HG03159 (cell line): ENCODE measurements at regions not wholly inside any gene's neighbourhood (a gene's known extent, or its start where the extent isn't known, plus 50 kb on each side); places are given as distances from the start of the nearest gene placed in this dataset.
"Not testable (repeated sequence)": the region's sequence is repeated elsewhere in the genome, so short reads cannot be mapped to it uniquely, and the experiment has no call there.

Experiments
- ATAC-seq: cut with Tn5 transposase; IDR thresholded peaks from one replicate; pipeline ENCODE4 v1.9.1; 2021; ENCODE audit warnings: mild to moderate bottlenecking, moderate library complexity; ENCODE audit not compliant: unreplicated experiment

DNA sequence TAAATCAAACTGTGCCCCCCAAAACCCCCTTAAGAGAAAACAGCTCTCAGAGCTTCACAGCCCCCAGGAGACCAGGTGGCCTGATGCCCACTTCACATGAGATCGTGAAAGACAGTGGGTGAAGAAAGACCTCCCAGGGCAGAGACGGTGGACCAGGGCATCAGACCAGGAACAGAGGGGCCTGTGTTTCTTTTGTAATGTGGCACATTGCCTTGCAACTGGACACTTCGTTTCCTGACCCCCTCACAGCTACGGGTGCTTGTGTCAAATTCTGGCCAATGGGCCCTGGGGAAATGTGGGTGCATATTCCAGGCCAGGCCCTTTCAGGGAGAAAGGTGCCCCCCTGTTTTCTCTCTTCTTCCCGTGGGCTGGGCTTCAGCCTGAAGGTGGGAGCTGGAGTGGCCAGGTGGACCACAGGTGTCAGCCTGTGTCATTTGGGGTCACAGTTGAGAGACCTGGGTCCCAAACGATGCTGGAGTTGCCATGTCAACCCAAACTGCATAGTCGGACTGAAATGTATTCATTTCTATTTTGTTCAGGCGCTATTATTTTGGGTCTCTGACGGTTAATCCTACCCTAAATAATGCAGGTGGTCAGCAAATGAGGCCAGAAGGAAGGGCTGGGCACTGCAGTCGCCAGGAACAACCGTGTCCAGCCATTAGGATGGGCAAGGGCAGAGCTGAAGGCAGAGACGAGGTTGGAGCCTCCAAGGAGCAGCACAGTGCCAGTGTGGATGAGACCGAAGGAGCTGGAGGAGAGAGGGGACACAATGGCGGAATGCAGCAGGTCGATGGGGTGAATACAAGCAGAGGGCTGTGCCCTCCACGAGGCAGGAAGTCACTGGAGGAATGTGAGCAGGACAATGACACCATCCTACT is 338.2 kb downstream of the EIPR1 start:
- ATAC-seq = no peak

DNA sequence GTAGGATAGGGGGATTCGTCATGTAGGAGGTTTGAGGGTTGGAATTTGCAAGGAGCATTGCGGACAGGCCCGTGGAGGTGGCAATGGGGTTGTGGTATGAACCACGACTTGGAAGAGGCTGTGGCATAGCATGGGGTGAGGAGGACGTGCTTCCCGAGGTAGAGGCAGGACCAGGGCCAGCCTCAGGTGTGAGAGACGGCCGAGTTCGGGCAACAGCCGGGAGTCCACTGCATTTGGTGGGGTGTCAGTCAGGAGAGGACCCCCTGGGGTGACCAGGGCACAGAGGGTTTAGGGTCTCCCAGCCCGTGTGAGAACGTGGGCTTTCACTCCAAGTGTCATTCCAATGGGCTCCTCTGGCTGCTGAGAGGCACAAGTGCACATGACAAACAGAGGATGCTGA is 339.0 kb downstream of the EIPR1 start:
- ATAC-seq = no peak

DNA sequence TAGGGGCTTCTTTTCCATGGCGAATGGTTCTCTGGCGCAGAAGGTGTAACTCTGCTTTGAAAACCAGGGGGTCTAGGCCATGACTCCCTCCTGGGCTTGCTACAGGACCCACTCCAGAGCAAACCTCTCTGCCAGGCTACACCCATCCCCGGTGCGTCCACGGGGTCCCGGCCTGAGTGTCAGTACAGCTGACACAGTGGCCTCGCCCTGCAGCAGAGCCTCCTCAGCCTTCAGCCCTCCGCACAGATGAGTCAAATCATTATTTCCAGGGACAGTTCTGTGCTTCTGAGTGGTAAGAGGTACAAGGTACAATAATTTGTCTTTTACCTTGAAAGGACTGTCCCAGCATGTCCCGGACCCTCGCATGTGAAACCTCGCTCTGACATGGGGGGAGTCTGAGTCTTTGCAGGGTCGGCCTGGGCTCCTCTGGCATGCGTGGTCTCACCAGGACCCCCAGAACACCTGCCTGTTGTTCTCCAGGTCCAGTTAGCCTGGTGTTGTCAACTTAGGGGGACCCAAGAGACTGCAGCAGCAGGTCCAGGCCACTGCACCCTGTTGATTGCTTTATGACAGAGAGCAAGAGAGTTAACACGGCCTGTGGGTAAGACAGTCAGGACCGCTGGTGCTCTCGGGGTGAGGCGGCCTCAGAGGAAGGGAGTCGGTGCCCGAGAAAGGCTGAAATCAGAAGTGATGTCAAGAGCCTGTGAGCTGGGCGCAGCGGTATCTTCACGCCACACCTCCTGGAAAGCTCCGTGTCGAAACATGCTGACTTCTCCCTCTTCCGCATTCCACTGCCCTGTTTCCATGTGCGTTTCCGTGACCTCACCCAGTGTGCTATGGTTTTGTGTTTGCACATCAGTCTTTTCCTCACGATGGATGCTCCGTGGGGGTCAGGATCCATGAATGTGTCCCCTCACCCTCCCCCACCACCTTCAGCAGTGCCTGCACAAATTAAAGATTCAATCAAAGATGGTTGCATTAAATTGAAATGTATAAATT is 340.1 kb downstream of the EIPR1 start:
- ATAC-seq = no peak

DNA sequence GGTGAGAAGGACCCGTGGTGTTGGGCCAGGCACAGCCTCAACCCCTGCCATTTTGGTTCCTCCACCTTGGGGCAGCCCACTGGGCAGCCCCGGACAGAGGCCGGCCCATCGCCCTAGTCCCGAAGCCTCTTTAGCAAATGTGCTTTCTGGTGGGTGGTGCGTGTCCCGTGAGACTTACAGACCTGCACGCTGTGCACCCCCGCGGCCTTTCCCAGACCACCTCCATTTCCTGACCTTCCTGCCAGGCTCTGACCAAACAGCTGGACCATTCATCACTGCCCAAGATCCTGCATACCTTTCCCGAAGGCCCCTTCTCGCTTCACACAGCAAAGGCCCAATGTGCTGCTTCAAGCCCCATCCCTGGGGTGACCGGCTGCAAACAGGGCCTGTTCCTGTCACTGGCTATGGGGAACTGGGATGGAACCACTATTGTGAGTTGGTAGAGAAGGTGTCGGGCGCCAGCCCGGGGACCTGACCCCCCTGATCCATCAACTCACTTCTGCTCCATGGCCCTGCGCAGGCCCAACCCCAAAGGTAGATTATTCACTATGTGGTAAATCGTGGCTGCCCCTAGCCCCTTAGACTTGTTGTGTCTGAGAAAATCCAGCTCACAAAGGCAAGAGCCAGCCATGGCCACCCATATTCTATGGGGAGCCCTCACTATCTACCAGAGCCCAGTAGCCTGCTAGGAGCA is 341.0 kb downstream of the EIPR1 start:
- ATAC-seq = no peak

DNA sequence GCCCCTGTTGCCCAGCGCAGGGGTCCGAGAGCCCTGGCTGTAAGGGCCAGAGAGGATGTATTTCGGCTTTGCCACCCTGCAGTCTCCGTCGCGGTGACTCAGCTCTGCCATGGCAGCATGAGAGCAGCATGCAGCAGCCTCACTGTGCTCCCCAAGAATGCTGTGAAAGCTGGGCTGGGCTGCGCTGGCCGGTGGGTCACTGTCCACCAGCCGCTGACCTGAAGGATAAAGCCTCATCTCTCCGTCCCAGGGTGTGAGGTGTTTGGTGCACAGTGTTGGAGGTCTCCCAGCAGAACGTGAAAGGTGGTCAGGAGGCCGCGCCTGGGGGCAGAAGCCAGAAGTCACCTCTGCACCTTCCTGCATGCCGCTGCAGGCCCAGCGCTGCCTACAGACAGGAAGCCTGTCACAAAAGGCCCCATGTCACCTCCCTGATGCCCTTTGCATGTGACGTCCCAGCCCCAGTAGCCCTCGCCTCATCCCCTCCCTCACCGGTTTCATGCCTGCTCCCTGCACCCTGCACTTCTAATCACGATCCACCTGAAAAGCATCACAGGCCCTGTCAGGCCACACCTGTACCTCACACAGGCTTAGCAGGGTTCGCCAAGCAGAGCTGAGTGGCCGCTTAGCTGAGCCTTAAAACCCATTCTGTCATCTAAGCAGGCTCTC is 342.1 kb downstream of the EIPR1 start:
- ATAC-seq = no peak

DNA sequence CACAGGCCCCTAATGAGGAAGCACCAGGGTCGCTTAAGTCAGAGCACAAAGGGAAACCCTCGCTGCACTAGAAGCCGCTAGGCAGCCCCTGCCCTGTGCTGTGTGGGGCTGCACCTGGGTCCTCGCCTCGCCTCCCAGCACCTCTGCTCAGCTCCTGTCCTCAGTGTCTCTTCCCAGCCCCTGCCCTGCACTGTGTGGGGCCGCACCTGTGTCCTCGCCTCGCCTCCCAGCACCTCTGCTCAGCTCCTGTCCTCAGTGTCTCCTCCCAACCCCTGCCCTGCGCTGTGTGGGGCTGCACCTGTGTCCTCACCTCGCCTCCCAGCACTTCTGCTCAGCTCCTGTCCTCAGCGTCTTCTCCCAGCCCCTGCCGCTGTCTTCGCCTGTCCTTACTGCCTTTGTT is 342.8 kb downstream of the EIPR1 start:
- no peak for ATAC-seq

DNA sequence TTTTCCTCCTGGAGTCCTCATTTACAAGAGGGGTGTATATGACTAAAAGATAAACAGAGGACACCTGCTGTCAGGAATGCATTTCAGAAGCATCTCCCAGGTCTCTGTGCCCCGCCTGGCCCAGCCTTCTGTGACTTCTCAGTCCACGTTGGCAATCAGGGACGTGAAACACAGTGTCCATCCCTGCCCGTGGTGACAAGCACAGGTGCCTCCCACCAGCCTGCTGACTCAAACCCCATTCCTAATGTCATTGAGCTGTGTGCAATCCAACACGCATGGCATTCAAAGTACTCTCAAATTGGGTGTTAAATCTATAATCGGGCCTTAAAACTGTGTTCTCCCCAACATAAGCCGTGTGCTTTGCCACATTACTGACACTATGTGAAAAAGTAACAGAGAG is 343.2 kb downstream of the EIPR1 start:
- ATAC-seq = no peak

DNA sequence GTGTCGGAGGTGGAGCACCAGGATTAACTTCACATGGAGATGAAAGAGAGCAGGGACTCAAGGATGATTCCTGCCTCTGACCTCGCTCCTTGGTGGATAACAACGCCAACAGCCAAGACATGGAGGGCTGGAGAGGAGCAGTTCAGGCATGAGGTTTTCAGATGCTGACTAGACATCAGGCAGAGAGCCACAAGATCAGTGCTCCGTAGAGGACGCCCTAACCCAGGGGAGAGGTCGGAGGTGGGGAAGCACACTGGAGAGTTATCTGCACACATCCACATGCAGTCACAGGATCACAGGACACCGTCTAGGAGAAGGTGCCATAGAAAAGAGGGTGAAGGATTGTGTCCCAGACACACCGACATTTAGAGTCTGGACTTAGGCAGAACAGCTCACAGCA is 344.3 kb downstream of the EIPR1 start:
- ATAC-seq = no peak

DNA sequence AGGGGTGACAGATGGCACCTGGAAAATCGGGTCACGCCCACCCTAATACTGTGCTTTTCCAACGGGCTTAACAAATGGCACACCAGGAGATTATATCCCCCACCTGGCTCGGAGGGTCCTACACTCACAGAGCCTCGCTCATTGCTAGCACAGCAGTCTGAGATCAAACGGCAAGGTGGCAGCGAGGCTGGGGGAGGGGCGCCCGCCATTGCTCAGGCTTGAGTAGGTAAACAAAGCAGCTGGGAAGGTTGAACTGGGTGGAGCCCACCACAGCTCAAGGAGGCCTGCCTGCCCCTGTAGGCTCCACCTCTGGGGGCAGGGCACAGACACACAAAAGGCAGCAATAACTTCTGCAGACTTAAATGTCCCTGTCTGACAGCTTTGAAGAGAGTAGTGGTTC is 346.8 kb downstream of the EIPR1 start:
- not testable (repeated sequence) for ATAC-seq

DNA sequence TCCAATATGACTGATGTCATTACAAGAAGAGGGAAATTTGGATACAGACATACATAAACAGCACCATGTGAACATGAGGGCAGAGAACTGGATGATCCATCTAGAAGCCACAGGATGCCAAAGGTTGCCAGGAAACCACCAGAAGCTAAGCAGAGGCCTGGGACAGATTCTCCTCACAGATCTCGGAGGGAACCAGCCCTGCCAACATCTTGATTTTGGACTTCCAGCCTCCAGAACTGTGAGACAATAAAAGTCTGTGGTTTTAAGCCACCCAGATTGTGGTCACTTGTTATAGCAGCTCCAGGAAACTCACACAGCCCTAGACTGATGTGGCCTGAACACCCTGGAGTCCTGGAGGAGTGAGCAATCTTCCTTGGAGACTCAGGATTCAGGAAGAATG is 351.6 kb downstream of the EIPR1 start:
- ATAC-seq = no peak

DNA sequence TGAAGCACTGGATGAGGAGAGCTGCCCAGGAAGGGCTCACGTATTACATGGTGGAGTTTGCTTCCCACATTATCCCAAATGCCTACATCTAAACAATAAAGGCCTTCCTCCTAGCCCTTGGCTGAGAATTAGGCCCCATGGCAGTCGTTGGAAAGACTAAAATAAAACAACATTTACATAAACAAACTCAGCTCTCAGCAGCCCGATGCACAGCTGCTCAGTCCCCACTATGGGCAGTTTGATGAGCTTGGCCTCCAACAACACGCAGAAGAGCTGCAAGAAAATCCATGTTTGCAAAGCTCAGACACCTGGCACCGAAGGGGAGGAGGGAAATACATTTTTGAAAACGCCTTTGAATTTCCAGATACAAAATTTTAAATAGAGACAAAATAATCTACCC is 352.4 kb downstream of the EIPR1 start:
- ATAC-seq = no peak

DNA sequence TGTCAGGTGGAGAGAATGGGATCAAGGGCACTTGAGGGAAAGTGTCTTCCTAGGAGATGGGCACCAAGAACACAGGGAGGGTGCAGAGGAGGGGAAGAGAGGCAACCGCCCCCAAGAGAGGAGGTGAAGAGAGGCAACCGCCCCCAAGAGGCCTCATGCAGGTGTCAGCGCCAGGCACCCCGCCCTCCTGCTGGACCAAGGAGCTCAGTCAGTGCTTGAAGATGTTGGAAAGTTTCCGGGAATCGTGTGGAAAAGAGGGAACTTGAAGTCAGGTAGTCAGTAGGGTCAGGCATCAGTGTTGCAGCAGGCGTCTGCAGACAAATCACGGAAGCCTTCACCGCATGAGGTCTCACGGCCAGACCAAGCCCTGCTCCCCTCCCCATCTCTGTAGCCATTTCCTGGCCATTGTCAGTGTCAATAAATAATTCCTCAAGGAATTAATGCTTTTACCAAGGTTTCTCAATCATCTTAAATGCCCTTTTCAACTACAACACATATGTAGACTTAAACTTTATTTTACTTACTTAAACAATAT is 353.1 kb downstream of the EIPR1 start:
- ATAC-seq = no peak

DNA sequence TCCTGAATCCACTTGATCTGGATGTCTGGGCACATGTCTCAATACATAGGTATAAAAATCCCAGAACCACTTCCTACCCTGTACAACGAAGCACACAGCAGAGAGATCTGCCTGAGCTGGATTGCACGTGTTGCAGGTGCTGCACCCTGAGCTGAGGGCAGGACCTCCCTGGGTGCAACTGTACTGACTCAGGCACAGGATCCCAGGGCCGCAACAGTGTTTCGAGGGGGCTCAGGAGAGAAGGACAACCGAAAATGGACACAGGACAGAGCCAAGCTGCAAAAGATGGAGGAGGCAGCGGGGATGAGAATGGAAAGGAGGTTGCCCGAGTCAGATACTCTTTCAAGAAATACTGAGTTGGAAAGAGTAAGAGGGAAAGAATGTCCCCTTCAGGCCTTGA is 354.1 kb downstream of the EIPR1 start:
- ATAC-seq = no peak

DNA sequence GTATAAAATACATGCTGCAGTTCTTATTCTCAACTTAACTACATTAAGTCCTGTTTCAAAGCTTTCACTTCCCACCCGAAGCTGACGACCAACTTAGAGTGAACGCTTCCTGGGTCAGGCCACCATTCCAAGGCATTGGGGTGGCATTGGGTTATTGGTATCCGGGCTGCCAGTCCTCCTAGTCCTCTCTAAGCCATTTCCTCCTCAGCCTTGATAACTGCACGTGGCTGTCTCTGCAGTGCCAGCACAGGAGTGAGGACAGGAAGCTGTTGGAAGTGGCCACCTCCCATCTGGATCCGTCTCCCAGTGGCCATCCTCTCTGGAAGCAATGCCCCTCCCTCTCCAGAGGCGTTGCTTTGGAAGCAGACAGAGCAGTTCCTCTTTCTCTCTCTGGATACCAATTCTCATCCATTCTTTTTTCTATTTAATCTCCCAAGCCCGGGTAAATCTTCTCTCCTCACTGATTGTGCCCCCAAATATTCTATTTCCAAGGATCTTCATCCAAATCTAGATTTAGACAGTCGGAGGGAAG is 354.7 kb downstream of the EIPR1 start:
- no peak for ATAC-seq

DNA sequence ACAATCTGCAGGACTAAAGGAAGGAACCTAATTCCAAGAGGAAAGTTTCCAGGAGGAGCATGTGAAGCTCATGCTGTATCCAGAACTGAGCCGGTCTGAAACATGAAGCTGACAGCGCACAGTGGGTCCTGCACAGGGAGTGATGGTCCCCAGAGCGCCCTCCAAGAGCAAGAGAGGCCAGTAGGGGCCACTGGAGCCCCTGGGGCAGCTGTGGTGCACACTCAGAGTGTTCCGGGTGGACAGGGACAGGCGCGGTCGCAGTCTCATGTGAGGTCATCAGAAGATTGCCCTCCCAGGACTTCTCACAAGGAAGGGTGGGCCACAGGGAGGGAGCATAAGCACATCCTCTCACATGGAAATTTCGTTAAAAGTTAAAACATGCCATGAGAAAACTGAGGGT is 355.9 kb downstream of the EIPR1 start:
- no peak for ATAC-seq

DNA sequence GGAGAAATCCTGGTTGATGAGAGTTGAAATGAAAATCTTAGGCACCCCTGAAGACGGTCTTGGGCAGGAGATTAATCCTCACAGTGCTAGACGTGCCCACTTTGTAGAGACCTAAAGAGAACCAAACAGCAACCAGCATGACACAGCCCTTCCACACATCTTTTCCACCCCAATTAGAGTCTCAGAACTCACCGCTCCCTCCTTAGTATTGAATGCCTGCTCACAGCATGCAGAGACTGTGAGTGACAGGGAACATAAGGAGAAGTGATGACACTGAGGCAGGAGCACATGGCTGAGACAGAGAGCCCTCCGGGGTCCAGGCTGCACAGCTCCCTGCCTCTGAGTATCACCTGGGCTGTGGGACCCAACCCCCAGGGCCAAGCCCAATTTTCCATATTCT is 367.6 kb downstream of the EIPR1 start:
- ATAC-seq = no peak

DNA sequence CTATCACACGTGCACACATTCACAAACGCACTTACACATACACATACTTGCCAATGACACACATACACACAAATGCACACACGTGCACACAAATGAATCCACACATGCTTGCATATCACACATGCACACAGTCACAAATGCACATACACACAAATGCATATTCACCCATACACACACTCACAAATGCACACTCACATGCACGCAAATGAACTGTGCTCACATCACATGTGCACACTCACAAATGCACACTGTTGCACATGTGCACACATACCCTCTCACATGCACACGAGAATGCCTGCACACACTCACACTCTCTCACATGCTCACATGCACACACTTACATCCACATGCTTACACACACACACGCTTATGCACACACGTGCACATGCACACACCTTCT is 368.1 kb downstream of the EIPR1 start:
- ATAC-seq = no peak

DNA sequence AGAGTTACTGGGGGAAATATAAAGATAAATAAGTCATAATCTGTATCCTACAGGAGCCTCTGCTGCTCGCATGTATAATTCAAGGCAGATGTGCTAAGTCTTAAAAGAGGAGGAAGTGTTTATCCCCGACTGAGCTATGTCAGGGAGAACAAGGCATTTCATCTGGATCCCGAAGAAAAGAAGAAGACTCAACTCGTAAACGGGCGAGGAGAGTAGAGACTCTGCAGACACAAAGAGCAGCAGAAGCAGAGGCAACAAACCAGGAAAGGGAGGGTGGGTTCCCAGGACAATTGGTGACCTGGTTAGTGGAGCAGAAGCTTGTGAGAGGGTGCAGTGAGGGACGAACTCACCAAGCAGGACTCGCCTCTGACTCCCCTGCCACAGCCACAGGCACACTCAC is 368.6 kb downstream of the EIPR1 start:
- ATAC-seq = no peak

DNA sequence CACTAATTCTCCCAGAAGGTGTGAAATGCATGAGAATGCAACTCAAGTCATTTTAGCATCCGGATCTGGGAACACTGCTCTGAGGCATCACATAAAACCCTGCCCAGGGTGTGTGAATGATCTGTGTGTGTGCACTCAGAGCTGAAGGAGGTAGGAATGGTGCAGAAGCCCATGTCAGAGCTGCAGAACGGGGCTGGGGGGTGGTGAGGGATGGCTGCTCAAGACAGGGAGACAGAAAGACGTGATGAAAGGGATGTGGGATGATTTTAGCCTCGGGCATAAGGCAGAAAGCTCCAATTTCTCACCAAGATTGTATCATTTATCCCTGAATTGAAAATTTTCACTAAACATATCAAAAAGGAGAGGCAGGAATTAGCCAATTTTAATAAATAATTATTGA is 369.1 kb downstream of the EIPR1 start:
- no peak for ATAC-seq

DNA sequence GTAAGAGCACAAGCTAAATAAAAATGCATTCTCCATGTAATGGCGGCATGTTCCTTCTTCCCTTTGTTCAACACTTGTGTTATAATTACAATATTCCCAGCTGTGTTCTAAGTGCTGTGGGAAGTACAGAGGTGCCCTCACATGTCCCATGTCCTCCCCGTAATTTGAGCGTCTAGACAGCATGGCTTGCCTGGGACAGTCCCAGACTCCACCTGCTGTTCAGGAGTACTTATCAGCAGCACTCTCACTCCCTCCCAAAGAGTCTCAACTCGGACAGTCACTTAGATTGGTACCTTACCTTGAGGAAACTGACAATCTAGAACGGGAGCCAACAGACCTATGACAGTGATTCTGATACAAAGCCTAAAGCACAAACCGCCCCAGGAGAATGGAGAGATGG is 370.5 kb downstream of the EIPR1 start:
- ATAC-seq = no peak
